Sigmoid colon (tissue), 6 donors: ENCODE measurements at regions not wholly inside any gene's neighbourhood (a gene's known extent, or its start where the extent isn't known, plus 50 kb on each side); places are given as distances from the start of the nearest gene placed in this dataset.

Experiments used
- DNase-seq: peaks from one replicate; pipeline ENCODE4 v3.0.0-alpha.2; 2019
- H3K27ac ChIP-seq, 4 donors: fragments of 200-600 bp; sonication (generic); one replicate each; pipeline ENCODE4 v1.5.1; 2016 to 2019; ENCODE audit warnings: mild to moderate bottlenecking in 1 of 4
- H3K27me3 ChIP-seq, 3 donors: fragments of 200-600 bp; sonication (generic); one replicate each; pipeline ENCODE4 v1.5.1; 2019; ENCODE audit warnings: mild to moderate bottlenecking in 1 of 3
- H3K36me3 ChIP-seq, 4 donors: fragments of 200-600 bp; sonication (generic); one replicate each; pipeline ENCODE4 v1.5.1; 2016 to 2019
- H3K4me1 ChIP-seq, 4 donors: fragments of 200-600 bp; sonication (generic); one replicate each; pipeline ENCODE4 v1.5.1; 2017 to 2019
- H3K4me3 ChIP-seq, 4 donors: fragments of 200-600 bp; sonication (generic); one replicate each; pipeline ENCODE4 v1.5.1; 2017 to 2019; ENCODE audit warnings: mild to moderate bottlenecking in 2 of 4, moderate library complexity in 1 of 4
- H3K9me3 ChIP-seq, 4 donors: fragments of 200-600 bp in 3 of 4; sonication (generic) in 3 of 4; one replicate each; pipeline versions ENCODE4 v1.5.1 to v1.6.1; 2013 to 2019
- CTCF ChIP-seq, 4 experiments: fragments of 450-650 bp in 3 of 4; fragments of 200-600 bp in 1 of 4; IDR thresholded peaks; one replicate each; pipeline ENCODE4 v1.5.1; 2016 to 2019; ENCODE audit warnings: antibody characterized with exemption in 4 of 4, mild to moderate bottlenecking in 3 of 4, moderate library complexity in 2 of 4
- EP300 ChIP-seq, 4 donors: sonication (generic); formaldehyde crosslinking; IDR thresholded peaks; one replicate each; pipeline ENCODE4 v1.6.1; 2017; ENCODE audit warnings: antibody characterized with exemption in 4 of 4
- POLR2A ChIP-seq, 2 donors: fragments of 450-650 bp; IDR thresholded peaks; one replicate each; pipeline ENCODE4 v1.6.1; 2016; ENCODE audit warnings: antibody characterized with exemption in 2 of 2, mild to moderate bottlenecking in 2 of 2, moderate library complexity in 2 of 2
- POLR2AphosphoS5 ChIP-seq, 4 donors: sonication (generic); formaldehyde crosslinking; IDR thresholded peaks; one replicate each; pipeline ENCODE4 v1.6.1; 2017; ENCODE audit warnings: antibody characterized with exemption in 4 of 4
- WGBS, 2 donors: extraction: QIAGEN DNeasy Blood & Tissue Kit; methylation state at CpG; one replicate each; pipeline ENCODE4 v1.1.7; 2013; 5-methylcytosine and 5-hydroxymethylcytosine counted together
- intact Hi-C: fragments of 100-400 bp; cut with DNase I; formaldehyde crosslinking; loops from one replicate; pipeline ENCODE4 v1.15.1; 2023
- donor health status: healthy with polysubstance abuse.
- donor health status: healthy.

GRCh38 chr1:112237983-112238545, 157.9 kb upstream of the CTTNBP2NL start:
- H3K36me3 ChIP-seq, result no peaks in the 10 kb centered on the region
- no peak for DNase-seq
- no peak overlapping the region for H3K27ac ChIP-seq
- no peaks in the 10 kb centered on the region for H3K27me3 ChIP-seq
- H3K4me1 ChIP-seq, result no peaks in the 10 kb centered on the region
- intact Hi-C loops, result no loop called here
- H3K4me3 ChIP-seq, result no peak overlapping the region
- TF ChIP-seq CTCF (IDR thresholded peaks at IDR 0.05) (no peak), EP300 (IDR thresholded peaks at IDR 0.05) (no peak), POLR2A (IDR thresholded peaks at IDR 0.05) (no peak), POLR2AphosphoS5 (IDR thresholded peaks at IDR 0.05) (no peak)
- 32 to 68% methylated on average over 2 of the region's 2 CpGs for WGBS, 2 donors
- no peaks in the 10 kb centered on the region for H3K9me3 ChIP-seq

- intact Hi-C loops, result no loop called here
These were observed 156.2 kb upstream of the CTTNBP2NL start for GRCh38 chr1:112239683-112240330.

GRCh38 chr1:112242470-112242869, 153.5 kb upstream of the CTTNBP2NL start:
- DNase-seq, result no peak
- H3K27me3 ChIP-seq, result no peaks in the 10 kb centered on the region
- no peaks in the 10 kb centered on the region for H3K36me3 ChIP-seq
- H3K27ac ChIP-seq, result no peak overlapping the region
- no peak overlapping the region for H3K4me3 ChIP-seq
- H3K4me1 ChIP-seq, result no peaks in the 10 kb centered on the region
- no peak for TF ChIP-seq CTCF (IDR thresholded peaks at IDR 0.05)
- TF ChIP-seq POLR2A (IDR thresholded peaks at IDR 0.05), result no peak
- TF ChIP-seq EP300 (IDR thresholded peaks at IDR 0.05), result no peak
- TF ChIP-seq POLR2AphosphoS5 (IDR thresholded peaks at IDR 0.05), result no peak
- 91 to 92% methylated on average over 5 of the region's 5 CpGs for WGBS, 2 donors
- no peaks in the 10 kb centered on the region for H3K9me3 ChIP-seq
- intact Hi-C loops, result no loop called here

More at GRCh38 chr1:112239683-112240330, 156.2 kb upstream of the CTTNBP2NL start:
- Histone ChIP-seq H3K27me3 (no peaks in the 10 kb centered on the region), H3K4me3 (no peak overlapping the region), H3K36me3 (no peaks in the 10 kb centered on the region), H3K27ac (no peak overlapping the region), H3K9me3 (no peaks in the 10 kb centered on the region), H3K4me1 (no peaks in the 10 kb centered on the region)
- WGBS, 2 donors, result 79 to 82% methylated on average over 6 of the region's 6 CpGs
- no peak for DNase-seq
- TF ChIP-seq POLR2AphosphoS5 (IDR thresholded peaks at IDR 0.05), result no peak
- TF ChIP-seq EP300 (IDR thresholded peaks at IDR 0.05), result no peak
- no peak for TF ChIP-seq POLR2A (IDR thresholded peaks at IDR 0.05)
- TF ChIP-seq CTCF (IDR thresholded peaks at IDR 0.05), result no peak

- intact Hi-C loops, result no loop called here
- DNase-seq, result no peak
- Histone ChIP-seq H3K36me3 (no peaks in the 10 kb centered on the region), H3K4me3 (no peak overlapping the region), H3K27ac (no peak overlapping the region), H3K9me3 (no peaks in the 10 kb centered on the region), H3K27me3 (no peaks in the 10 kb centered on the region), H3K4me1 (no peaks in the 10 kb centered on the region)
- TF ChIP-seq EP300 (IDR thresholded peaks at IDR 0.05) (no peak), CTCF (IDR thresholded peaks at IDR 0.05) (no peak), POLR2AphosphoS5 (IDR thresholded peaks at IDR 0.05) (no peak), POLR2A (IDR thresholded peaks at IDR 0.05) (no peak)
- 95 to 96% methylated on average over 3 of the region's 3 CpGs for WGBS, 2 donors
These were observed 151.9 kb upstream of the CTTNBP2NL start for GRCh38 chr1:112244131-112244530.
